IPS DF 6.9 (cell line): ENCODE measurements at regions not wholly inside any gene's neighbourhood (a gene's known extent, or its start where the extent isn't known, plus 50 kb on each side); places are given as distances from the start of the nearest gene placed in this dataset.

Source experiments
- DNase-seq: peaks from one replicate; pipeline ENCODE4 v3.0.0-alpha.2; 2013; ENCODE audit warnings: low read depth, low spot score
- H3K27ac ChIP-seq: one replicate; pipeline ENCODE4 v1.5.1; 2013; ENCODE audit warnings: low read length, control low read depth
- H3K27me3 ChIP-seq: 2 replicates; pipeline ENCODE4 v1.6.1; 2013; ENCODE audit warnings: mild to moderate bottlenecking, low read length; ENCODE audit not compliant: control insufficient read depth, insufficient read depth
- H3K36me3 ChIP-seq: 2 replicates; pipeline ENCODE4 v1.6.1; 2013; ENCODE audit warnings: low read length; ENCODE audit not compliant: control insufficient read depth, insufficient read depth
- H3K4me1 ChIP-seq: 2 replicates; pipeline ENCODE4 v1.6.1; 2013; ENCODE audit warnings: low read length; ENCODE audit not compliant: control insufficient read depth, insufficient read depth
- H3K4me3 ChIP-seq: 2 replicates; pipeline ENCODE4 v1.5.1; 2013; ENCODE audit warnings: mild to moderate bottlenecking, low read length
- H3K9me3 ChIP-seq: 2 replicates; pipeline ENCODE4 v1.6.1; 2013; ENCODE audit warnings: low read length, inconsistent platforms; ENCODE audit not compliant: control insufficient read depth, insufficient read depth
- WGBS: extraction: QIAGEN DNeasy Blood & Tissue Kit; methylation state at CpG from one replicate; pipeline ENCODE4 v1.1.7; 2013; ENCODE audit warnings: mixed read lengths, missing lambda C conversion rate; ENCODE audit not compliant: insufficient read length, insufficient coverage; 5-methylcytosine and 5-hydroxymethylcytosine counted together

DNA sequence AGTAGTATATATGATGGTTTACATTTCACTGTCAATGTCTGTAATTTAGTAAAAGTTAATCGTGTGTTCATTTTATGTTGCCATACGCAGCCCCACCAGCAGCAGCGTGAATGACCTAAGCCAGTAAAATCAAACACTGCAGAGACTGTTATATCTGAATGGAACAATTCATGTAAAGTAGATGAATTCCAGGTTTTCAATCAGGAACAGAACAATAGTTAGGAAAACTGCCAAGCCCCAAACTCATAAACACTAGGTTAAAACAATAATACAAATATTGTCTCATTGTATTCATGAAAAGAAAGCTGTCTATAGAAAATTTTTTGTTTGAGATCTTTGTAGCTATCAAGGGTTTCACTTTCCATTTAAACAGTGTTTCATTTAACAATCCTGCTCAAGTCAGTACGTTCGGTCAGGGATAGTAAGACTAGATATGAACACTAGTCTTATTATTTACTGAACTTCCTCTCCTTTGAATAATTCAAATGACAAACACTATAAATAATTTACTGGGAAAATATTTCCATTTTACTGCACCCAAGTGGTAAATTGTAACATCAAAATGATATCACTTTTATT, 256.8 kb upstream of the FLRT2 start:
- H3K27me3 ChIP-seq = no peaks in the 10 kb centered on the region
- no peak overlapping the region for H3K27ac ChIP-seq
- no peaks in the 10 kb centered on the region for H3K9me3 ChIP-seq
- no CpG with 5 or more reads among the region's 5 CpGs for WGBS
- no peaks in the 10 kb centered on the region for H3K36me3 ChIP-seq
- H3K4me3 ChIP-seq = no peak overlapping the region
- H3K4me1 ChIP-seq = no peaks in the 10 kb centered on the region
- no peak for DNase-seq

DNA sequence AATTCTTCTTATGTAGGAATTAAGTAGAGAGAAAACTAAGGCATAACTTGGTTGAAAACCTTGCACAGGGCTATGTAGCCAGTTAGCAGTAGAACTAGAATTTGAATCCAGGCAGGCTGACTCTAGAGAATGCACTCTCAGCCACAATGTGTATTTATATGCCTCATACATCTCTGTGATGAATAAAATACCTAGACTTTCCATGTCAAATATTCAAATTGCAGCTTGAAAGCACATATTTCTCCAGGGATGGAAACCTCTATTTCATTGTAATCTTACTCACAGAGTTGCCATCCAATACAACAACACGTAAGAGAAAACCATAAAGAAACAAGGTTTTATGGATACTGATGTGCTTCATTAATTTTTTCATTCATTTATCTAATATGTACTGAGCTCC, 256.0 kb upstream of the FLRT2 start:
- WGBS = no CpG with 5 or more reads among the region's 1 CpG
- Histone ChIP-seq H3K36me3 (no peaks in the 10 kb centered on the region), H3K27ac (no peak overlapping the region), H3K9me3 (no peaks in the 10 kb centered on the region), H3K27me3 (no peaks in the 10 kb centered on the region), H3K4me1 (no peaks in the 10 kb centered on the region), H3K4me3 (no peak overlapping the region)
- DNase-seq = no peak

DNA sequence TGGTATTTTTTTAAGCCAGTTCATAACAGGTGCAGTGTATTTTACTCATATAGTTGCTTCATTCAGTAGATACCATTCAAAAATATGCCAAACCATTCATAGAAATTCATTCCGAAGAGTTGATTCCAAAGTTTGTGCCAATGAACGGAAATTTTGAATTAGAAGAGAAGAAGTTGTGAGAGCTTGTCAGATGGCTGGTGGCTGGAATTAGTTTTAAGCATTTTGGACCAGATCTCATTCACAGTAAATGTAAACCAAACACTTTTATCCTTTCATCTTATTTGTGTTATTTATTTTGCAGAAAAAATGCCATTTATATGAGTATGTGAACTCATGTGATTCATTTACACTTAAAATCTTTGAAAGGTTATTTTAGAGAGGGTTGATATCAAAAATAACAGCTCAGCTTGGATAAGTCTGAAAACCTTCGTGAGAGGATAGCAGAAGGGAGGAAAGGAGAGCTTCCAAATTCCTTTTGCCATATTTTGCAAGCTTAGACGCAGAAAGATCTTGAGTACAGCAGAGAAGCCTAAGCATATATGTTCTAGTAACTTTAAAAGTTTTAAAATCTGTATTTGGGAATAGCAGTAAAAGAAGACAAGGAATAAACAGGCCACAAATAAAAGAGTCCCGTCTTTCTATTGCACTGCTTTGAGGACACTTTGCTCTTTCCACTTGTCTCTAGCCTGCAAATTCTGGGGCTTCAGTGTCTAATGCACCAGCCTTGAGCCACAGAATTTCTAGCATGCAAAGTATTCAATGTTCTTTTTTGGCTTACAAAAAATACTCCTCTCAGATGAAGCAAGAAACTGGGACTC, 253.6 kb upstream of the FLRT2 start:
- H3K27me3 ChIP-seq = no peaks in the 10 kb centered on the region
- DNase-seq = no peak
- H3K36me3 ChIP-seq = no peaks in the 10 kb centered on the region
- no CpG with 5 or more reads among the region's 5 CpGs for WGBS
- H3K27ac ChIP-seq = no peak overlapping the region
- H3K9me3 ChIP-seq = no peaks in the 10 kb centered on the region
- no peaks in the 10 kb centered on the region for H3K4me1 ChIP-seq
- no peak overlapping the region for H3K4me3 ChIP-seq

DNA sequence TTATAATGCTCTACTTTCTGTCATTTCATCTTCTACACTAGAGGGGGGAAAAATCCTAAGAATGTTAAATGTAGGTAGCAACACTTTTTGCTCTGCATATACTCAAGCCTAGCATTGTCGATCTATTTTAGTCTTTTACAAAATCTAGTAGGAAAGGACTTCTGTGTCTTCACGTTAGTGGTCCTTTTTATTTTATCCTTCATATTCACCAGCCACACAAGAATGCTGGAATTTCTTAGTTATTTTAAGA, 253.0 kb upstream of the FLRT2 start:
- H3K36me3 ChIP-seq = no peaks in the 10 kb centered on the region
- no peak overlapping the region for H3K27ac ChIP-seq
- DNase-seq = no peak
- no peak overlapping the region for H3K4me3 ChIP-seq
- no peaks in the 10 kb centered on the region for H3K27me3 ChIP-seq
- H3K4me1 ChIP-seq = no peaks in the 10 kb centered on the region
- WGBS = no CpG with 5 or more reads among the region's 2 CpGs
- H3K9me3 ChIP-seq = no peaks in the 10 kb centered on the region

DNA sequence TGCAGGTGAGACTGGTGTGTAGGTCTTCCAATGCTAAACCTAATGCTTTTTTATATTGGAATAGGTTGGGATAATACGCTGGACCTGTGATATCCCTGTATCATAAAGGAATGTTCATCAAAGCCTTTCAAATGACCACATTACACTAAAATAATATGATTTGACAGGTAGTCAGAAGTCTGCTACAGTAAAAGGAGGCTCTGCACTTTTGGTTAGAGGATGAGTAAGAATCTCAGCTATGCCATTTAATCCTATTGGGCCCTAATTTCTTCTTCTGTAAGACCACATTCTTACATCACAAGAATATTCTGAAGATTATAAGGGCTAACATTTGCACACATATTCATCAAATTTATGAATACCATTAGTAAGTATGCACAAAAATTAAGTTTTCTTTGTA, 250.5 kb upstream of the FLRT2 start:
- Histone ChIP-seq H3K9me3 (no peaks in the 10 kb centered on the region), H3K36me3 (no peaks in the 10 kb centered on the region), H3K27ac (no peak overlapping the region), H3K27me3 (no peaks in the 10 kb centered on the region), H3K4me3 (no peak overlapping the region), H3K4me1 (no peaks in the 10 kb centered on the region)
- no CpG with 5 or more reads among the region's 1 CpG for WGBS
- no peak for DNase-seq

DNA sequence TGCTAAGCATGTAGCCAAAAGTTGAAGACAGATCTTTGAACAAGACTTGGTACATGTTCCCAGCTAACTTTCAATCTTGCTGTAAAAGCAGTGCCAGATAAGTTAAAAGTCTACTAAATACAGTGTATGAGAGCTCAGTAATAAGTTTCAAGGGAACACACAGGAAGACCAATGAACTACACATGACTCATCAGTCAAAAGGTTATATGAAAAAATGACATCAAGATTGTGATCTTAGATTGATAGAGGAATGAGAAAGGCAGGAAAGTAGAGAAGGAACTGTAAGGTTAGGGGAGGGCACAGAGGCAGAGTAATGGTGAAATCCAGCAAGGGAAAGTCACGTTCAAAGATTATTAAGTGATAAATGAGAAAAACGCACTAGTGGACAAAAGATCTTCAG, 249.9 kb upstream of the FLRT2 start:
- WGBS = no CpG with 5 or more reads among the region's 2 CpGs
- no peaks in the 10 kb centered on the region for H3K9me3 ChIP-seq

DNA sequence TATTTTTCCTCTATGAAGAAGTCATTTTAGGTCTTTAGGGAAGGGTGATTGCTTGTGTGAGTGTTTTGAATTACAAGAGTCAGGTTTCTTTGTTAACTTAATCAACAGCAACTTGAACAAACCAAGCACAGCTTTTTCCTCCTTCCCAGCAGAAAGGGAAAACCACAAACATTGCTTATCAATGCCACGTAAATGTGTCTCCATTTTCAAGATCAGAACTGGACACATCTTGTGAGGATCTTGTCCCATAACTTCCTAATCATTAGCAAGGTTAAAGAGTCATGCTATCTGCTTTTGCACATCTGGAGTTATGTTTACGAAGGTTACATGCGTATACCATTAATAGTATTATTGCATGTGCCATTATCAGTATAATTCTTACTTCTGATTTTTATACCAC, 248.0 kb upstream of the FLRT2 start:
- no peak overlapping the region for H3K4me3 ChIP-seq
- no peaks in the 10 kb centered on the region for H3K27me3 ChIP-seq
- no peaks in the 10 kb centered on the region for H3K4me1 ChIP-seq
- no peak overlapping the region for H3K27ac ChIP-seq
- DNase-seq = no peak
- H3K9me3 ChIP-seq = no peaks in the 10 kb centered on the region
- no peaks in the 10 kb centered on the region for H3K36me3 ChIP-seq
- no CpG with 5 or more reads among the region's 3 CpGs for WGBS

More for the DNA sequence above, 249.9 kb upstream of the FLRT2 start:
- DNase-seq = no peak
- Histone ChIP-seq H3K27ac (no peak overlapping the region), H3K27me3 (no peaks in the 10 kb centered on the region), H3K36me3 (no peaks in the 10 kb centered on the region), H3K4me3 (no peak overlapping the region), H3K4me1 (no peaks in the 10 kb centered on the region)

DNA sequence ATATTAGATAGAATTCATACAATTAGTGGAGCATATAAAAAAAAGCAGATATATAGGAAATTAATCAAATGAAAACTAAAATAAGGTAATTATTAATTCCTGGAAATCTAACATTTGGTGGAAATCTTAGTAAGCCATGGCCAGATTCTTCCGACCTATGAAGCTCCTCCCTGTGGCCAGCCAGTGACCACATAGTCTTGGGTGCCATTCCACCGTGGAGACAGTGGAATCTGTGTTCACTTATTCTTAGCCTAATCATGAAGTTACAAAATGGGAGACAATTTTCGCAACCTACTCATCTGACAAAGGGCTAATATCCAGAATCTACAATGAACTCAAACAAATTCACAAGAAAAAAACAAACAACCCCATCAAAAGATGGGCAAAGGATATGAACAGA, 241.9 kb upstream of the FLRT2 start:
- H3K9me3 ChIP-seq = no peaks in the 10 kb centered on the region
- no CpG with 5 or more reads among the region's 3 CpGs for WGBS
- H3K4me1 ChIP-seq = no peaks in the 10 kb centered on the region
- no peaks in the 10 kb centered on the region for H3K36me3 ChIP-seq
- no peak overlapping the region for H3K4me3 ChIP-seq
- H3K27me3 ChIP-seq = no peaks in the 10 kb centered on the region
- no peak overlapping the region for H3K27ac ChIP-seq
- no peak for DNase-seq

DNA sequence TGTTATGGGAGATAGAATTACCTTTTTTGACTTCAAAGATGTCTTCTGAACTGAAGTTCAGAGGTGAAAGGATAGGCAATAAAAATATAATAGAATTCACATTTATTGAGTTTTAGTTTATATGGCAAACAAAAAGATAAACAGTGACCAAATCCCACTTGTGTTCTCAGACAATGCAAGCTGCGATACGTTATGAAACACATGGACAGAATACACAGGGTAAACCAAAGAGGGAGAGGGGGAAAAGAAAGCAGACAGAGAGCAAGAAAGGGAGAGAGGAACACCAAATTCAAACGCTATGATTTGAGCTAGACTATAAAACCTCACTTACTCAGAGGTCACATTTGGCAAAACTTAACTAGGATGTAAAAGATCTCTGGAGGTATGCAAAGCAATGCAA, 238.2 kb upstream of the FLRT2 start:
- no peaks in the 10 kb centered on the region for H3K36me3 ChIP-seq
- H3K4me3 ChIP-seq = no peak overlapping the region
- no peaks in the 10 kb centered on the region for H3K4me1 ChIP-seq
- no CpG with 5 or more reads among the region's 3 CpGs for WGBS
- no peaks in the 10 kb centered on the region for H3K27me3 ChIP-seq
- no peaks in the 10 kb centered on the region for H3K9me3 ChIP-seq
- DNase-seq = no peak
- H3K27ac ChIP-seq = no peak overlapping the region

DNA sequence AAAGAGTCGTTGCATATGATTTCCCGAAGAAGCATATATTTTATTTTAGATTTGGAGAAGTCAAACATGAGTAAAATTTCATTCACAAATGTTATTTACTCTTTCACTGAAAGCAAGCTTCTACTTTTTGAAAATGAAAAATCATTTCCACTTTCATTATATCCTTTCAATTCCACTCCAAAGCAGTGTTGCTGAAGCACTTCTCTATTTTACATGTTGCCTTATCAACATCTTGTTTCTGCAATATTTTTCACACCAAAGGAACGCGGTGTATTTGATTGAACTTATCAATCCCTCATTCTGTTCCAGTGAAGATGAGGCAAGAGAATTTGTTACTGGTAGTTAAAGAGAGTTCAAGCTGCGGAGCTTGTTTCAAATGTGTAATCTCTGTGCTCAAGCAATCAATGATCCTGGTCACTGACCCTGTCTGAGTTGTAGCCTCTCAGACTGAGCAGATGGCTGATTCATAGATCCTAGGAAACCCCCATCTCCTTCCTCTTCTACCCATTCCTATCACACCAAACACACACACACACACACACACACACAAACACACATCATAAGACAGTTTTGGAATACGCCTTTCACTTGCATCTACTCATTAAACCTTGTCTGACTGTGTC, 236.2 kb upstream of the FLRT2 start:
- Histone ChIP-seq H3K27me3 (no peaks in the 10 kb centered on the region), H3K4me3 (no peak overlapping the region), H3K36me3 (no peaks in the 10 kb centered on the region), H3K9me3 (no peaks in the 10 kb centered on the region), H3K27ac (no peak overlapping the region), H3K4me1 (no peaks in the 10 kb centered on the region)
- no peak for DNase-seq
- WGBS = no CpG with 5 or more reads among the region's 6 CpGs

DNA sequence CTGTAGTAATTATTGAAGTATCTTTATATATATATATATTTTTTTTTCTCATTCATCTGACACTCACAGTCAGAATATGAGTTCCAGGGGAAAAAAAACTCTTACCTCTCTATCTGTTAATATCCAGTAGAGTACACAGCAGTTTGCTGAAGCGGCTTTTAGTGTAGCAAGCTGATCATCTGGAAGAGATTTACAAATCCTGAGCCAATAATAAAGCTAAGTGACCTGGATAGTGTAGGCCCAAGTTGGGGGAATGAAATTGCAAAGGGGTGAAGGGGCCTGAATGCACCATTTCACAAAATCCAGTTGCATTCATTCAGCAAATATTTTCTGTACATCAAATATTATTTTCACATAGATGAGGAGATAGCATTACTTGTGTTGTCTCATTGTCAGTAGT, 234.6 kb upstream of the FLRT2 start:
- no peaks in the 10 kb centered on the region for H3K27me3 ChIP-seq
- no peak for DNase-seq
- H3K4me1 ChIP-seq = no peaks in the 10 kb centered on the region
- no peaks in the 10 kb centered on the region for H3K9me3 ChIP-seq
- H3K4me3 ChIP-seq = no peak overlapping the region
- no CpG with 5 or more reads among the region's 1 CpG for WGBS
- no peak overlapping the region for H3K27ac ChIP-seq
- H3K36me3 ChIP-seq = no peaks in the 10 kb centered on the region
